ENCODE measurements at regions not wholly inside any gene's neighbourhood (a gene's known extent, or its start where the extent isn't known, plus 50 kb on each side); places are given as distances from the start of the nearest gene placed in this dataset.
"Not testable (repeated sequence)": the region's sequence is repeated elsewhere in the genome, so short reads cannot be mapped to it uniquely, and the experiment has no call there.

- DNase-seq (ENCODE audit: low read depth in 2 of 2), result no peak
Measured at GRCh38 chr6:28768187-28768913, 155.4 kb downstream of the TRIM27 start.

- DNase-seq (ENCODE audit: low read depth in 2 of 2), result no peak
Measured at GRCh38 chr6:28769626-28770402, 154.0 kb downstream of the TRIM27 start.

- DNase-seq (ENCODE audit: low read depth in 2 of 2), result no peak
Measured at GRCh38 chr6:28770732-28771131, 153.1 kb downstream of the TRIM27 start.

- DNase-seq (ENCODE audit: low read depth in 2 of 2), result no peak
Measured at GRCh38 chr6:28771401-28772267, 152.2 kb downstream of the TRIM27 start.

GRCh38 chr6:28772480-28773381, 151.1 kb downstream of the TRIM27 start:
- DNase-seq (ENCODE audit: low read depth in 2 of 2), result no peak

GRCh38 chr6:28774292-28775051, 149.3 kb downstream of the TRIM27 start:
- DNase-seq (ENCODE audit: low read depth in 2 of 2), result no peak

- no peak for DNase-seq (ENCODE audit: low read depth in 2 of 2)
Measured at GRCh38 chr6:28775052-28775376, 148.8 kb downstream of the TRIM27 start.

GRCh38 chr6:28775405-28776129, 148.2 kb downstream of the TRIM27 start:
- DNase-seq (ENCODE audit: low read depth in 2 of 2), result no peak

- DNase-seq (ENCODE audit: low read depth in 2 of 2), result no peak
Measured at GRCh38 chr6:28776269-28777146, 147.3 kb downstream of the TRIM27 start.

- DNase-seq (ENCODE audit: low read depth in 2 of 2), result no peak
Measured at GRCh38 chr6:28777147-28777461, 146.7 kb downstream of the TRIM27 start.

- DNase-seq (ENCODE audit: low read depth in 2 of 2), result no peak
Measured at GRCh38 chr6:28782113-28782673, 141.6 kb downstream of the TRIM27 start.

GRCh38 chr6:28785962-28786679, 137.7 kb downstream of the TRIM27 start:
- DNase-seq (ENCODE audit: low read depth in 2 of 2), result no peak

GRCh38 chr6:28789553-28790083, 134.2 kb downstream of the TRIM27 start:
- no peak for DNase-seq (ENCODE audit: low read depth in 2 of 2)

GRCh38 chr6:28791002-28791383, 132.8 kb downstream of the TRIM27 start:
- DNase-seq (ENCODE audit: low read depth in 2 of 2), result no peak

- no peak for DNase-seq (ENCODE audit: low read depth in 2 of 2)
Measured at GRCh38 chr6:28794175-28795002, 129.4 kb downstream of the TRIM27 start.

- DNase-seq (ENCODE audit: low read depth in 2 of 2), result not testable (repeated sequence)
Measured at GRCh38 chr6:28800647-28801046, 123.1 kb downstream of the TRIM27 start.
